SW480 (cell line): ENCODE measurements at regions not wholly inside any gene's neighbourhood (a gene's known extent, or its start where the extent isn't known, plus 50 kb on each side); places are given as distances from the start of the nearest gene placed in this dataset.

Experiments used
- DNase-seq: peaks from one replicate; pipeline ENCODE4 v3.0.0-alpha.2; 2016; ENCODE audit warnings: low spot score

- no peak for DNase-seq
These were observed 102.4 kb upstream of the FRY start for GRCh38 chr13:31929031-31929770.

- no peak for DNase-seq
These were observed 101.1 kb upstream of the FRY start for GRCh38 chr13:31930490-31930889.

GRCh38 chr13:31930901-31931522 lies 100.6 kb upstream of the FRY start:
- no peak for DNase-seq

GRCh38 chr13:31937436-31937835 lies 94.1 kb upstream of the FRY start:
- no peak for DNase-seq

GRCh38 chr13:31940076-31940475 lies 91.5 kb upstream of the FRY start:
- DNase-seq, result no peak

- no peak for DNase-seq
These were observed 88.0 kb upstream of the FRY start for GRCh38 chr13:31943591-31943990.

- DNase-seq, result no peak
These were observed 87.1 kb upstream of the FRY start for GRCh38 chr13:31944262-31945160.

- peak; percentile 95 for DNase-seq
These were observed 86.2 kb upstream of the FRY start for GRCh38 chr13:31945202-31945961.

GRCh38 chr13:31946091-31946770 lies 85.3 kb upstream of the FRY start:
- DNase-seq, result no peak

- DNase-seq, result no peak
These were observed 84.5 kb upstream of the FRY start for GRCh38 chr13:31947105-31947504.

GRCh38 chr13:31947506-31947905 lies 84.1 kb upstream of the FRY start:
- no peak for DNase-seq

- DNase-seq, result no peak
These were observed 82.1 kb upstream of the FRY start for GRCh38 chr13:31949486-31949885.

GRCh38 chr13:31950111-31950815 lies 81.3 kb upstream of the FRY start:
- no peak for DNase-seq

- DNase-seq, result no peak
These were observed 80.3 kb upstream of the FRY start for GRCh38 chr13:31951215-31951678.

GRCh38 chr13:31952641-31953380 lies 78.8 kb upstream of the FRY start:
- no peak for DNase-seq

- no peak for DNase-seq
These were observed 76.5 kb upstream of the FRY start for GRCh38 chr13:31955101-31955500.

- DNase-seq, result no peak
These were observed 75.8 kb upstream of the FRY start for GRCh38 chr13:31955741-31956140.

GRCh38 chr13:31956980-31957644 lies 74.5 kb upstream of the FRY start:
- no peak for DNase-seq

- no peak for DNase-seq
These were observed 73.8 kb upstream of the FRY start for GRCh38 chr13:31957772-31958171.
